Thymus (tissue), 11 donors: ENCODE measurements at regions not wholly inside any gene's neighbourhood (a gene's known extent, or its start where the extent isn't known, plus 50 kb on each side); places are given as distances from the start of the nearest gene placed in this dataset.

Experiments used
- DNase-seq, 9 donors: peaks; one replicate each; pipeline ENCODE4 v3.0.0-alpha.2; 2013; ENCODE audit warnings: low spot score in 9 of 9, low read depth in 6 of 9, missing footprints in 1 of 9
- H3K27ac ChIP-seq, 2 donors: one replicate each; pipeline ENCODE4 v1.5.1; 2013; ENCODE audit warnings: control low read depth in 1 of 2, low read depth in 1 of 2, low read length in 1 of 2, mild to moderate bottlenecking in 1 of 2, moderate library complexity in 1 of 2
- H3K27me3 ChIP-seq, 2 donors: one replicate each; pipeline ENCODE4 v1.5.1; 2013; ENCODE audit warnings: low read length in 1 of 2; ENCODE audit not compliant: control insufficient read depth in 2 of 2, insufficient read depth in 1 of 2
- H3K36me3 ChIP-seq, 2 donors: one replicate each; pipeline ENCODE4 v1.5.1; 2013; ENCODE audit warnings: low read length in 1 of 2, mild to moderate bottlenecking in 1 of 2, moderate library complexity in 1 of 2; ENCODE audit not compliant: control insufficient read depth in 2 of 2, insufficient read depth in 2 of 2
- H3K4me1 ChIP-seq, 2 donors: one replicate each; pipeline ENCODE4 v1.5.1; 2013; ENCODE audit warnings: low read length in 2 of 2; ENCODE audit not compliant: control insufficient read depth in 2 of 2, insufficient read depth in 2 of 2
- H3K4me3 ChIP-seq, 2 donors: one replicate each; pipeline ENCODE4 v1.5.1; 2013; ENCODE audit warnings: low read length in 2 of 2, control low read depth in 1 of 2, mild to moderate bottlenecking in 1 of 2
- H3K9me3 ChIP-seq, 2 donors: one replicate each; pipeline ENCODE4 v1.5.1; 2013; ENCODE audit warnings: low read length in 1 of 2, mild to moderate bottlenecking in 1 of 2; ENCODE audit not compliant: control insufficient read depth in 2 of 2, insufficient read depth in 1 of 2
- WGBS: extraction: QIAGEN DNeasy Blood & Tissue Kit; methylation state at CpG from one replicate; pipeline ENCODE4 v1.1.7; 2013; 5-methylcytosine and 5-hydroxymethylcytosine counted together
- donor health status: healthy.

DNA sequence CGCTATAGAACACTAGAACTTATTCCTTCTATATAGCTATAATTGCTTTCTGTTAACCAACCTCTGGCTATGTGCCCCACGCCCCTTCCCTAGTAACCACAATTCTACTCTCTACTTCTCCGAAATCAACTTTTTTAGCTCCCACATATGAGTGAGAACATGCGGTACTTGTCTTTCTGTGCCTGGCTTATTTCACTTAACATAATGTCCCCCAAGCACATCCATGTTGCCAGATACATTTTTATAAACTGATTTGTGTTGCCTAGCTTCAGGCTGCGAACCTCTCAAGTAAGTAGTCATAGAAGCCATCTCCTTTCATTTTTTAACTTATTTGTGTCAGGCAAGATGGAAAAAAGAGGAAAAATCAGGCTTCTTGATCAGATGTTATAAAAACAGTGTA is 249.5 kb downstream of the TMEM167A start:
- Histone ChIP-seq H3K27me3 (no peaks in the 10 kb centered on the region), H3K27ac (no peak overlapping the region), H3K9me3 (no peaks in the 10 kb centered on the region), H3K4me1 (no peaks in the 10 kb centered on the region), H3K4me3 (no peak overlapping the region), H3K36me3 (no peaks in the 10 kb centered on the region)
- 78% methylated on average over 5 of the region's 5 CpGs for WGBS
- no peak for DNase-seq

DNA sequence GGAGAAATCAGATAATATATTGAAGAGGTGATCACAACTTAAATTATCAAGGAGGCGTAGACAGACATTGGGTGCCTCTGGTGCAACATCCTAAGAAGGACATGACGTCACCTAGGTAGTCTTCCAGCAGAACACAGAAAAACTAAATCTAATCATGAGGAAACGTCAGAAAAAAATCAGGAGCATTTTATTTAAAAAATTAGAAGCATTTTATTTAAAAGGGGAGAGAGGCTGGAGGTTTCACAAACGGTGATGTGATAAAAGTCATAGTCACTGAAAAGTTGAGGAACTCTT is 254.6 kb downstream of the TMEM167A start:
- Histone ChIP-seq H3K27ac (no peak overlapping the region), H3K4me3 (no peak overlapping the region), H3K9me3 (no peaks in the 10 kb centered on the region), H3K36me3 (no peaks in the 10 kb centered on the region), H3K27me3 (no peaks in the 10 kb centered on the region), H3K4me1 (peaks cover 0 to 2% of the 10 kb centered on the region in 2 donors)
- WGBS = 99% methylated on average over 4 of the region's 4 CpGs
- no peak for DNase-seq

DNA sequence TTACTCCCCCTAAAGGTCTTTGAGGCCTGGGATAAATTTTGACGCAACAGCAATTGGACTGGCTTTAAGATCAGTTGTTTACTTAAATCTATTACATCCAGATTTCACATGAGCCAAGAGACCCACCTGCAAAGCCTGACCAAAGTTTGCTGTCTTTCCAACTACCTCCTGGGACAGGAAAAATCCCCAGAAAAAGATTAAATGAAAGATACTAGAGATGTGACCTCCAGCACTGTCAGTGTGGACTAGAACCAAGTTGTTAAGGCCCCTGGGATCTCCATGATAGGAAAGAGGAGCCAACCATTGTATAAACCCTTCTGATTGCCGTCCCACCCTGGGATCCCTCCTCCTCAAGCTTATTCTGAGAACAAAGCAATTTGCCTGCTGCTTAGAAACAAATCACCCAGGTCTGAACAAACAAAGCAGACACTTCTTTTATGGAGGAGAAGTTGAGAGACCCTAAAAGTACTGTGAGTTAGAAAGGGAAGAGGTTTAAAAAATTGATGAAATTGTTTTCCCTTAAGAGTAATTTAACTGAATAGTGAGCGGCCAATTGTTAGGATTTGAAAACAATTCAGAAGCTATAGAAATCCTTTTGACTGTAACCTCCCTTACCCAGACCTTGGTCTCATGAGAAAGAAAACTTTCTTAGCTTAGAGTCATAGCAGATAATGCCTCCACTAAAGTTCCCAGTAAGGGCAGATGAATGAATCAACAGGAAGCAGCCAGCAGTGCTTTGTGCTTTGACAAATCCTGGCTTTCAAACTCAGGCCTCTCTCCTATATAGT is 255.2 kb downstream of the TMEM167A start:
- no peak overlapping the region for H3K27ac ChIP-seq
- 96% methylated on average over 3 of the region's 3 CpGs for WGBS
- H3K36me3 ChIP-seq = no peaks in the 10 kb centered on the region
- H3K4me1 ChIP-seq = peaks cover 0 to 2% of the 10 kb centered on the region in 2 donors
- H3K9me3 ChIP-seq = no peaks in the 10 kb centered on the region
- peak in 1 of 9 donors; percentile 11 for DNase-seq
- H3K4me3 ChIP-seq = no peak overlapping the region
- H3K27me3 ChIP-seq = no peaks in the 10 kb centered on the region

DNA sequence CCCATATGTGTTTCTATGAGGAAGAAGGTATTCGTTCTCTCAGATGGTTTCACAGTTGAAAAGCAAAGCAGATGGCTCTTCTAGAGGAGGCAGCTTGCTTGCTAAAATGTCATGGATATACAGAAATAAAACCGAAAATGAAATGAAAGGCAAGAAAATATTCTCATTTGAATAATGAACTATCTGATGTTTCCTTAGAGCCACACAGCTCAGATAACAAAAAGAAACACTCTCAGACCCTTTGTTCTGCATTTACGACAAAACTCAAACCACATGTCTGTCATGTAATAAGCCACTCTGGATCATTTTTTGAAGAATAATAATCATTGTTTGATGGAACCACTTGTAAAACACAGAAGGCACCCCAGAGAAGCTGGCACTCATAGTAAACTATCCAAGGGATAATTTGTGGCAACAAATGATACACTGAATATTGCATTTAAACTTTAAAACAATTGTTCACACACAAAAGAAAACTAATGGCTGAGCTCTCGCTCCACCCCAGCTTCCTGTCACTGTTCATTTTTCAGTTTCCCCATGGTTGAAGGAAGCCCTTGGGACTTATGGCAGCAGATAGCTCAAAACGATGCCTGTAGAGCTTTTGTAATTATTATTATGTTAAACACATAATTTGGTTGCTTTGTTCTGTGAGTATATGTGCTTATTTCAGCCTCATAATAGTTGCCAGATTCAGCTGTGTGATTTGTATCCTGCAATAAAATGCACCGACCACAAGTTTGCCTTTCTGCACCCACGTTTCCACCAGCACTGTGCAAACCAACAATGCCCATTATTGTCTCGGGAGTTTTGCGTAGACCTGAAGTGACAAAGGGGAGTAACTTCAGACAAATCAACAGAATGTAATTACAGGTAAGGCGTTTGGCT is 256.0 kb downstream of the TMEM167A start:
- 77% methylated on average over 10 of the region's 10 CpGs for WGBS
- Histone ChIP-seq H3K4me3 (no peak overlapping the region), H3K4me1 (peaks cover 0 to 2% of the 10 kb centered on the region in 2 donors), H3K36me3 (no peaks in the 10 kb centered on the region), H3K27ac (peak overlapping the region in 1 of 2 donors; percentile 6), H3K27me3 (no peaks in the 10 kb centered on the region), H3K9me3 (no peaks in the 10 kb centered on the region)
- peak in 1 of 9 donors; percentile 40 for DNase-seq

DNA sequence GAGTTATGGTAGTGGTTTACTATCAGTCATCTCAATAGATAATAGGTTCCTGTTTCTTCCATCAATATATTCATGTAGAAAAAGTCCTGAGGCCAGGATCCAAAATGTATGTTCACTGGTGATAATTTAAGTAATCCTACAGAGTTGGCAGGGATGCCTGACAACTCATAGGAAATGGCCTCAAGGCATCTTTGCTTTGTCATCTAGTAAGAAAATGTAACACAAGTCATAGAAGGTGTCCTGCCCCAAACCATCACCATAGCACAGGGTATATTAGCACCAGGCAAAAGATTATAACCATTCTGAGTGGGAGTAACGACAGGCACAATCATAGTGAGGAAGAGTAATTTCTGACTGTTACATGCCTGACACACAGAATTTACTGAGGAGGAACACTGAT is 257.0 kb downstream of the TMEM167A start:
- H3K9me3 ChIP-seq = no peaks in the 10 kb centered on the region
- DNase-seq = no peak
- H3K27ac ChIP-seq = no peak overlapping the region
- H3K27me3 ChIP-seq = no peaks in the 10 kb centered on the region
- WGBS = 92% methylated on average over 1 of the region's 1 CpG
- H3K4me3 ChIP-seq = no peak overlapping the region
- H3K36me3 ChIP-seq = no peaks in the 10 kb centered on the region
- H3K4me1 ChIP-seq = peaks cover 0 to 2% of the 10 kb centered on the region in 2 donors

GRCh38 chr5:82817897-82818676 is 259.1 kb downstream of the TMEM167A start:
- 93% methylated on average over 7 of the region's 7 CpGs for WGBS
- DNase-seq = no peak
- Histone ChIP-seq H3K27me3 (no peaks in the 10 kb centered on the region), H3K4me1 (peaks cover 0 to 2% of the 10 kb centered on the region in 2 donors), H3K36me3 (no peaks in the 10 kb centered on the region), H3K27ac (no peak overlapping the region), H3K9me3 (no peaks in the 10 kb centered on the region), H3K4me3 (no peak overlapping the region)

- Histone ChIP-seq H3K9me3 (no peaks in the 10 kb centered on the region), H3K36me3 (no peaks in the 10 kb centered on the region), H3K4me1 (peaks cover 0 to under 1% of the 10 kb centered on the region in 2 donors), H3K4me3 (no peak overlapping the region), H3K27ac (no peak overlapping the region), H3K27me3 (no peaks in the 10 kb centered on the region)
- DNase-seq = no peak
- WGBS = 98% methylated on average over 5 of the region's 5 CpGs
These were observed 260.3 kb downstream of the TMEM167A start for GRCh38 chr5:82816926-82817325.

DNA sequence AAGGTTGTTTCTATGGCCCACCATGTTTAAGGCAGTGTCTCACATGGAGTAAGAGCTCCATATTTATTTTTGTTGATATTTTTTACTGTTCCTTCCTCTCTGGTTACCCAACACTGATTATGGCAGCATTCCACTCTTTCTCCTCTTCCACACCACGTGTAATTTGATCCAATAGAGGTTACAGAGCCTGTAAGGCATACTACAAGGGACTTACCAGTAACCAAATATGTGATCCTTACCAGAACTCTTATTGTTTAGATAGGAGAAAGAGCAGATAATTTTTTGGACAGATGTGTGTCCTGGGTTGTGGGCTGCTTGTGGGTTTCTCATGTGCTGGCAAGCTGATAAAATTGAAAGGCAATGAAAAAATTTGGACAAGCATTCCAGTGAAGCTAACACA is 261.3 kb downstream of the TMEM167A start:
- no peaks in the 10 kb centered on the region for H3K4me1 ChIP-seq
- H3K9me3 ChIP-seq = no peaks in the 10 kb centered on the region
- H3K27ac ChIP-seq = no peak overlapping the region
- 94% methylated on average over 1 of the region's 1 CpG for WGBS
- no peaks in the 10 kb centered on the region for H3K36me3 ChIP-seq
- H3K27me3 ChIP-seq = no peaks in the 10 kb centered on the region
- no peak for DNase-seq
- no peak overlapping the region for H3K4me3 ChIP-seq

DNA sequence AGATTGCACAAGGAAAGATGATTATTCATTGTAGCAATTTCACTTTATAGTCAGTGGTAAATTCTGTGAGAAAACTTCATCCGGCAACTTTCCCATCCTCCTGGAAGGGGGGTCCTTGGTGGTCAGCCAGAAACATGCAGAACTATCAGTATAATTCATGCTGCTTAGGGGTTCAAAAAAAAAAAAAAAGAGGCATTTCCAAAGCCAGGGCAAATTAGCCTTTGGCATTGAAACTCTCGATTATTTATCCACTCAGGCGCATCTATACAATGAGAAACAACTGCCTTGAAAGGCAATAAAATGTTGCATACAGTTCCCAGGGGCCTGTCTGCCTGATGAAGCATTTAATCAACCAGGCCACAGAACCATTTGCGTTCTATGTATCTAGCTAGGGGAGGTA is 263.3 kb downstream of the TMEM167A start:
- H3K9me3 ChIP-seq = no peaks in the 10 kb centered on the region
- no peak overlapping the region for H3K27ac ChIP-seq
- DNase-seq = no peak
- no peak overlapping the region for H3K4me3 ChIP-seq
- no peaks in the 10 kb centered on the region for H3K4me1 ChIP-seq
- 97% methylated on average over 4 of the region's 4 CpGs for WGBS
- H3K36me3 ChIP-seq = no peaks in the 10 kb centered on the region
- H3K27me3 ChIP-seq = no peaks in the 10 kb centered on the region
